ENCODE measurements at regions not wholly inside any gene's neighbourhood (a gene's known extent, or its start where the extent isn't known, plus 50 kb on each side); places are given as distances from the start of the nearest gene placed in this dataset.

GRCh38 chr21:15407585-15407984 is 322.2 kb upstream of the USP25 start:
- no peaks in the 10 kb centered on the region for H3K27me3 Mint-ChIP-seq (ENCODE audit: insufficient read depth, low read depth)
- Histone ChIP-seq H3K79me2 (ENCODE audit: low read depth) (no peaks in the 10 kb centered on the region), H3K4me2 (no peak overlapping the region), H2AFZ (replicated peaks) (no peak overlapping the region), H3K9ac (no peak overlapping the region), H3K4me3 (no peak overlapping the region), H3F3A (ENCODE audit: low read depth) (no peaks in the 10 kb centered on the region), H3K9me3 (ENCODE audit: low read depth) (no peaks in the 10 kb centered on the region), H4K20me1 (ENCODE audit: low read depth) (no peaks in the 10 kb centered on the region), H3K36me3 (no peaks in the 10 kb centered on the region), H3K4me1 (no peaks in the 10 kb centered on the region), H3K27ac (no peak overlapping the region), H3K27me3 (no peaks in the 10 kb centered on the region)
- H3K4me1 Mint-ChIP-seq: peaks cover 14% of the 10 kb centered on the region
- peaks cover 8% of the 10 kb centered on the region for H3K9me3 Mint-ChIP-seq
- H3K36me3 Mint-ChIP-seq: no peaks in the 10 kb centered on the region
- H3K27ac Mint-ChIP-seq: peak overlapping the region; percentile 47
- DNase-seq (ENCODE audit: low spot score): no peak
- H3K4me3 Mint-ChIP-seq: no peak overlapping the region
- TF ChIP-seq EZH2 (IDR thresholded peaks at IDR 0.05): no peak
- no peak for TF ChIP-seq CTCF (IDR thresholded peaks at IDR 0.05)

- H3K4me3 Mint-ChIP-seq: no peak overlapping the region
- H3K36me3 Mint-ChIP-seq: no peaks in the 10 kb centered on the region
These were observed 321.7 kb upstream of the USP25 start for GRCh38 chr21:15408089-15408488.

GRCh38 chr21:15409031-15409430 is 320.8 kb upstream of the USP25 start:
- H3K4me3 Mint-ChIP-seq: no peak overlapping the region

More at GRCh38 chr21:15408089-15408488, 321.7 kb upstream of the USP25 start:
- H3K27ac ChIP-seq: no peak overlapping the region
- H3K4me1 ChIP-seq: no peaks in the 10 kb centered on the region
- H3K9me3 ChIP-seq (ENCODE audit: low read depth): no peaks in the 10 kb centered on the region
- no peak for TF ChIP-seq CTCF (IDR thresholded peaks at IDR 0.05)
- no peak for TF ChIP-seq EZH2 (IDR thresholded peaks at IDR 0.05)
- no peak for TF ChIP-seq EZH2phosphoT487 (IDR thresholded peaks at IDR 0.05)
- Mint-ChIP-seq H3K27me3 (ENCODE audit: insufficient read depth, low read depth) (no peaks in the 10 kb centered on the region), H3K27ac (peak overlapping the region; percentile 47), H3K4me1 (peaks cover 14% of the 10 kb centered on the region), H3K9me3 (peaks cover 6% of the 10 kb centered on the region)
- no peaks in the 10 kb centered on the region for H4K20me1 ChIP-seq (ENCODE audit: low read depth)
- H3K9ac ChIP-seq: no peak overlapping the region
- no peak overlapping the region for H2AFZ ChIP-seq (replicated peaks)
- H3K27me3 ChIP-seq: no peaks in the 10 kb centered on the region
- no peaks in the 10 kb centered on the region for H3F3A ChIP-seq (ENCODE audit: low read depth)
- no peaks in the 10 kb centered on the region for H3K79me2 ChIP-seq (ENCODE audit: low read depth)
- no peak overlapping the region for H3K4me2 ChIP-seq
- no peak overlapping the region for H3K4me3 ChIP-seq
- DNase-seq (ENCODE audit: low spot score): no peak
- no peaks in the 10 kb centered on the region for H3K36me3 ChIP-seq

GRCh38 chr21:15410853-15411252 is 318.9 kb upstream of the USP25 start:
- H3K9ac ChIP-seq: no peak overlapping the region
- no peak overlapping the region for H3K4me3 ChIP-seq
- H2AFZ ChIP-seq (replicated peaks): no peak overlapping the region
- H3K36me3 Mint-ChIP-seq: no peaks in the 10 kb centered on the region
- H4K20me1 ChIP-seq (ENCODE audit: low read depth): no peaks in the 10 kb centered on the region
- H3K4me1 ChIP-seq: peaks cover 8% of the 10 kb centered on the region
- H3K79me2 ChIP-seq (ENCODE audit: low read depth): no peaks in the 10 kb centered on the region
- no peak overlapping the region for H3K27ac Mint-ChIP-seq
- no peak overlapping the region for H3K4me2 ChIP-seq
- H3K4me1 Mint-ChIP-seq: peaks cover 18% of the 10 kb centered on the region
- peaks cover 3% of the 10 kb centered on the region for H3K9me3 Mint-ChIP-seq
- H3K27me3 ChIP-seq: no peaks in the 10 kb centered on the region
- no peak for TF ChIP-seq EZH2phosphoT487 (IDR thresholded peaks at IDR 0.05)
- TF ChIP-seq CTCF (IDR thresholded peaks at IDR 0.05): no peak
- no peak for TF ChIP-seq EZH2 (IDR thresholded peaks at IDR 0.05)
- no peaks in the 10 kb centered on the region for H3K27me3 Mint-ChIP-seq (ENCODE audit: insufficient read depth, low read depth)
- DNase-seq (ENCODE audit: low spot score): no peak
- no peaks in the 10 kb centered on the region for H3F3A ChIP-seq (ENCODE audit: low read depth)
- H3K4me3 Mint-ChIP-seq: no peak overlapping the region
- no peaks in the 10 kb centered on the region for H3K36me3 ChIP-seq
- H3K9me3 ChIP-seq (ENCODE audit: low read depth): no peaks in the 10 kb centered on the region
- no peak overlapping the region for H3K27ac ChIP-seq

More at GRCh38 chr21:15409031-15409430, 320.8 kb upstream of the USP25 start:
- Histone ChIP-seq H3K79me2 (ENCODE audit: low read depth) (no peaks in the 10 kb centered on the region), H3K9me3 (ENCODE audit: low read depth) (no peaks in the 10 kb centered on the region), H3K27me3 (no peaks in the 10 kb centered on the region), H2AFZ (replicated peaks) (peak overlapping the region; percentile 11), H3F3A (ENCODE audit: low read depth) (no peaks in the 10 kb centered on the region), H3K27ac (no peak overlapping the region), H3K36me3 (no peaks in the 10 kb centered on the region), H3K4me1 (no peaks in the 10 kb centered on the region), H3K9ac (no peak overlapping the region), H4K20me1 (ENCODE audit: low read depth) (no peaks in the 10 kb centered on the region), H3K4me2 (no peak overlapping the region), H3K4me3 (no peak overlapping the region)
- Mint-ChIP-seq H3K27ac (no peak overlapping the region), H3K36me3 (no peaks in the 10 kb centered on the region), H3K9me3 (peaks cover 6% of the 10 kb centered on the region), H3K4me1 (peaks cover 14% of the 10 kb centered on the region), H3K27me3 (ENCODE audit: insufficient read depth, low read depth) (no peaks in the 10 kb centered on the region)
- no peak for DNase-seq (ENCODE audit: low spot score)
- TF ChIP-seq EZH2phosphoT487 (IDR thresholded peaks at IDR 0.05): no peak

Data from neural progenitor cell (in vitro differentiated cells).